SK-N-SH (cell line): ENCODE measurements at regions not wholly inside any gene's neighbourhood (a gene's known extent, or its start where the extent isn't known, plus 50 kb on each side); places are given as distances from the start of the nearest gene placed in this dataset.

Experiments used
- CTCF ChIA-PET: fragments of 300-600, 350-600 bp; formaldehyde crosslinking; extraction: SDS; loops from one replicate; lab custom pipeline; 2021; lab: Yijun Ruan, JAX
- POLR2A ChIA-PET: fragments of 350-600 bp; sonication (Branson Sonifier 250); formaldehyde crosslinking; extraction: SDS; loops from one replicate; lab custom pipeline; 2020; ENCODE audit warnings: antibody characterized with exemption, inconsistent platforms; lab: Yijun Ruan, JAX
- DNase-seq: peaks from one replicate; pipeline ENCODE4 v3.0.0; 2012
- H2AFZ ChIP-seq: fragments of 200-600 bp; sonication (generic); 2 replicates; pipeline ENCODE4 v1.8.1; 2016; ENCODE audit warnings: antibody characterized with exemption, mild to moderate bottlenecking, low read depth
- H3F3A ChIP-seq: fragments of 200-600 bp; sonication (generic); replicated peaks from 2 replicates; pipeline ENCODE3; 2016; ENCODE audit warnings: antibody characterized with exemption, mild to moderate bottlenecking; ENCODE audit not compliant: insufficient read depth
- H3K27ac ChIP-seq, 2 experiments: fragments of 200-500 bp in 1 of 2; fragments of 200-600 bp in 1 of 2; sonication (Bioruptor generic) in 1 of 2; sonication (generic), shearing (Covaris generic) in 1 of 2; 2 replicates each; pipeline versions ENCODE4 v1.5.1 to v1.6.1; 2014 to 2016; ENCODE audit warnings: low read depth in 2 of 2, inconsistent platforms in 1 of 2, low read length in 1 of 2, mild to moderate bottlenecking in 1 of 2, mixed read lengths in 1 of 2
- H3K27me3 ChIP-seq: fragments of 200-600 bp; sonication (generic), shearing (Covaris generic); 2 replicates; pipeline ENCODE4 v1.6.1; 2016; ENCODE audit warnings: mixed run types; ENCODE audit not compliant: insufficient read depth
- H3K36me3 ChIP-seq, 2 experiments: fragments of 200-500 bp in 1 of 2; fragments of 200-600 bp in 1 of 2; sonication (Bioruptor generic) in 1 of 2; sonication (generic) in 1 of 2; replicated peaks in 1 of 2; 2 replicates each; pipeline versions ENCODE3 to v1.5.1; 2014 to 2016; ENCODE audit warnings: low read length in 1 of 2, mild to moderate bottlenecking in 1 of 2; ENCODE audit not compliant: insufficient read depth in 2 of 2, control insufficient read depth in 1 of 2
- H3K4me1 ChIP-seq, 2 experiments: fragments of 200-500 bp in 1 of 2; fragments of 200-600 bp in 1 of 2; sonication (Bioruptor generic) in 1 of 2; sonication (generic), shearing (Covaris generic) in 1 of 2; 2 replicates each; pipeline versions ENCODE4 v1.5.1 to v1.6.1; 2014 to 2016; ENCODE audit warnings: low read depth in 1 of 2, low read length in 1 of 2, mixed run types in 1 of 2; ENCODE audit not compliant: insufficient read depth in 2 of 2, control insufficient read depth in 1 of 2
- H3K4me2 ChIP-seq: fragments of 200-600 bp; sonication (generic), shearing (Covaris generic); 2 replicates; pipeline ENCODE4 v1.6.1; 2017; ENCODE audit warnings: mixed run types
- H3K4me3 ChIP-seq, 2 experiments: fragments of 200-500 bp in 1 of 2; fragments of 200-600 bp in 1 of 2; sonication (Bioruptor generic) in 1 of 2; sonication (generic), shearing (Covaris generic) in 1 of 2; 2 replicates each; pipeline versions ENCODE4 v1.5.1 to v1.8.1; 2014 to 2016; ENCODE audit warnings: low read depth in 2 of 2, inconsistent platforms in 1 of 2, low read length in 1 of 2, mild to moderate bottlenecking in 1 of 2, mixed read lengths in 1 of 2, moderate library complexity in 1 of 2
- H3K79me2 ChIP-seq: fragments of 200-600 bp; sonication (generic); 2 replicates; pipeline ENCODE4 v1.8.1; 2017; ENCODE audit warnings: mild to moderate bottlenecking; ENCODE audit not compliant: insufficient read depth
- H3K9ac ChIP-seq: fragments of 200-600 bp; sonication (generic); 2 replicates; pipeline ENCODE4 v1.6.1; 2017; ENCODE audit warnings: mixed run types
- H3K9me2 ChIP-seq: fragments of 200-600 bp; sonication (generic); 2 replicates; pipeline ENCODE4 v1.6.1; 2017; ENCODE audit warnings: mixed run types
- H3K9me3 ChIP-seq: fragments of 200-600 bp; sonication (generic); 2 replicates; pipeline ENCODE4 v1.6.1; 2017; ENCODE audit warnings: mixed run types, mild to moderate bottlenecking, moderate library complexity
- H4K20me1 ChIP-seq: fragments of 200-600 bp; sonication (generic); 2 replicates; pipeline ENCODE4 v1.6.1; 2017; ENCODE audit warnings: mild to moderate bottlenecking, mixed run types; ENCODE audit not compliant: insufficient read depth
- ELF1 ChIP-seq: IDR thresholded peaks from 2 replicates; pipeline ENCODE4 v1.4.0; 2012
- FOXJ3 ChIP-seq: sonication (generic); formaldehyde crosslinking; IDR thresholded peaks from 2 replicates; pipeline ENCODE4 v1.5.1; 2020; ENCODE audit warnings: mild to moderate bottlenecking, missing genetic modification reagents
- GABPA ChIP-seq: IDR thresholded peaks from 2 replicates; pipeline ENCODE4 v1.4.0; 2012; ENCODE audit warnings: low read depth, mild to moderate bottlenecking
- MAX ChIP-seq: IDR thresholded peaks from 2 replicates; pipeline ENCODE4 v1.4.0; 2012; ENCODE audit warnings: low read depth
- MEF2A ChIP-seq: IDR thresholded peaks from 2 replicates; pipeline ENCODE4 v1.4.0; 2012; ENCODE audit warnings: low read depth, borderline replicate concordance
- PBX3 ChIP-seq: IDR thresholded peaks from 2 replicates; pipeline ENCODE4; 2012
- RCOR1 ChIP-seq: fragments of 150-350 bp; IDR thresholded peaks from 2 replicates; pipeline ENCODE4 v1.6.1; 2017; ENCODE audit warnings: antibody characterized with exemption, low read length
- REST ChIP-seq: IDR thresholded peaks from 2 replicates; pipeline ENCODE4 v1.6.1; 2012; ENCODE audit warnings: mild to moderate bottlenecking, low read depth, low read length, moderate library complexity
- RFX5 ChIP-seq: IDR thresholded peaks from 2 replicates; pipeline ENCODE4 v1.6.1; 2012; ENCODE audit warnings: mild to moderate bottlenecking, improper control_type of control experiment, low read length
- SIN3A ChIP-seq: IDR thresholded peaks from 2 replicates; pipeline ENCODE4 v1.6.1; 2012; ENCODE audit warnings: low read depth, mild to moderate bottlenecking, low read length, moderate library complexity, borderline replicate concordance
- WGBS: methylation state at CpG from one replicate; pipeline ENCODE4 v1.1.6; 2017; ENCODE audit warnings: low lambda C conversion rate; 5-methylcytosine and 5-hydroxymethylcytosine counted together
- TF ChIP-seq, protein P1 (sequence below): fragments of 150-350 bp; IDR thresholded peaks from 2 replicates; pipeline ENCODE4 v1.6.1; 2017; ENCODE audit warnings: antibody characterized with exemption, low read length, low read depth, borderline replicate concordance
- TF ChIP-seq, protein P2 (sequence below): IDR thresholded peaks from 2 replicates; pipeline ENCODE4 v1.4.0; 2012; ENCODE audit warnings: low read depth, borderline replicate concordance

GRCh38 chr10:2745666-2746065 is 321.7 kb upstream of the PFKP start:
- no peaks in the 10 kb centered on the region for H3K36me3 ChIP-seq
- H3K4me1 ChIP-seq: no peaks in the 10 kb centered on the region
- H4K20me1 ChIP-seq: no peaks in the 10 kb centered on the region
- H3K27me3 ChIP-seq: no peaks in the 10 kb centered on the region
- H3K27ac ChIP-seq: no peak overlapping the region
- ChIA-PET POLR2A (no interaction called here), CTCF (no interaction called here)
- no peak overlapping the region for H3K4me2 ChIP-seq
- H3K9ac ChIP-seq: no peak overlapping the region
- WGBS: 22% methylated on average over 5 of the region's 5 CpGs
- H3K79me2 ChIP-seq: no peaks in the 10 kb centered on the region
- H3K9me2 ChIP-seq: no peaks in the 10 kb centered on the region
- H3K9me3 ChIP-seq: no peaks in the 10 kb centered on the region
- no peaks in the 10 kb centered on the region for H3F3A ChIP-seq
- TF ChIP-seq GABPA (no peak), SIN3A (no peak), RFX5 (no peak), MAX (no peak), RCOR1 (no peak), FOXJ3 (CRISPR knock-in tag) (no peak), PBX3 (no peak), REST (no peak), ELF1 (no peak), MEF2A (no peak)
- TF ChIP-seq, protein P1, sequence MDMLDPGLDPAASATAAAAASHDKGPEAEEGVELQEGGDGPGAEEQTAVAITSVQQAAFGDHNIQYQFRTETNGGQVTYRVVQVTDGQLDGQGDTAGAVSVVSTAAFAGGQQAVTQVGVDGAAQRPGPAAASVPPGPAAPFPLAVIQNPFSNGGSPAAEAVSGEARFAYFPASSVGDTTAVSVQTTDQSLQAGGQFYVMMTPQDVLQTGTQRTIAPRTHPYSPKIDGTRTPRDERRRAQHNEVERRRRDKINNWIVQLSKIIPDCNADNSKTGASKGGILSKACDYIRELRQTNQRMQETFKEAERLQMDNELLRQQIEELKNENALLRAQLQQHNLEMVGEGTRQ: no peak
- TF ChIP-seq, protein P2, sequence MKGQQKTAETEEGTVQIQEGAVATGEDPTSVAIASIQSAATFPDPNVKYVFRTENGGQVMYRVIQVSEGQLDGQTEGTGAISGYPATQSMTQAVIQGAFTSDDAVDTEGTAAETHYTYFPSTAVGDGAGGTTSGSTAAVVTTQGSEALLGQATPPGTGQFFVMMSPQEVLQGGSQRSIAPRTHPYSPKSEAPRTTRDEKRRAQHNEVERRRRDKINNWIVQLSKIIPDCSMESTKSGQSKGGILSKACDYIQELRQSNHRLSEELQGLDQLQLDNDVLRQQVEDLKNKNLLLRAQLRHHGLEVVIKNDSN: no peak
- no peak overlapping the region for H2AFZ ChIP-seq
- DNase-seq: no peak
- no peak overlapping the region for H3K4me3 ChIP-seq
